DND-41 (cell line): ENCODE measurements at regions not wholly inside any gene's neighbourhood (a gene's known extent, or its start where the extent isn't known, plus 50 kb on each side); places are given as distances from the start of the nearest gene placed in this dataset.

Source experiments
- ATAC-seq: fragments of 200-7000 bp; cut with Tn5 transposase; 3 replicates; pipeline ENCODE4 v1.9.1; 2021; ENCODE audit warnings: low read depth; ENCODE audit not compliant: insufficient read depth
- DNase-seq: peaks from one replicate; pipeline ENCODE4 v3.0.0-alpha.2; 2020
- H2AFZ ChIP-seq: 2 replicates; pipeline ENCODE4 v1.6.0; 2012; ENCODE audit warnings: low read depth, low read length
- H3K27ac ChIP-seq: 2 replicates; pipeline ENCODE4 v1.5.1; 2012; ENCODE audit warnings: low read length, inconsistent platforms
- H3K27me3 ChIP-seq: fragments of 200-600 bp; sonication (generic); 2 replicates; pipeline ENCODE4 v1.6.0; 2012; ENCODE audit warnings: low read length, mild to moderate bottlenecking, inconsistent platforms; ENCODE audit not compliant: insufficient read depth, poor library complexity
- H3K36me3 ChIP-seq: 2 replicates; pipeline ENCODE4 v1.5.1; 2012; ENCODE audit warnings: low read length, inconsistent platforms; ENCODE audit not compliant: insufficient read depth
- H3K4me1 ChIP-seq: 2 replicates; pipeline ENCODE4 v1.5.1; 2012; ENCODE audit warnings: mild to moderate bottlenecking, low read length; ENCODE audit not compliant: insufficient read depth
- H3K4me2 ChIP-seq: 2 replicates; pipeline ENCODE4 v1.6.0; 2012; ENCODE audit warnings: mild to moderate bottlenecking, moderate library complexity, low read length, inconsistent platforms; ENCODE audit not compliant: insufficient read depth
- H3K4me3 ChIP-seq, 2 experiments: fragments of 200-600 bp in 1 of 2; shearing (Covaris generic) in 1 of 2; 2 replicates each; pipeline ENCODE4 v1.5.1; 2012 to 2016; ENCODE audit warnings: inconsistent platforms in 2 of 2, low read length in 2 of 2, mild to moderate bottlenecking in 2 of 2, low read depth in 1 of 2, moderate library complexity in 1 of 2
- H3K79me2 ChIP-seq: 2 replicates; pipeline ENCODE4 v1.6.0; 2012; ENCODE audit warnings: low read length, inconsistent platforms; ENCODE audit not compliant: insufficient read depth
- H3K9ac ChIP-seq: 2 replicates; pipeline ENCODE4 v1.6.0; 2012; ENCODE audit warnings: low read depth, mild to moderate bottlenecking, inconsistent platforms, low read length, moderate library complexity
- H3K9me3 ChIP-seq: 2 replicates; pipeline ENCODE4 v1.5.1; 2012; ENCODE audit warnings: low read length, moderate library complexity, mild to moderate bottlenecking, inconsistent platforms; ENCODE audit not compliant: insufficient read depth, severe bottlenecking
- H4K20me1 ChIP-seq: 2 replicates; pipeline ENCODE4 v1.6.0; 2012; ENCODE audit warnings: low read length; ENCODE audit not compliant: insufficient read depth
- CTCF ChIP-seq: IDR thresholded peaks from 2 replicates; pipeline ENCODE4 v1.5.1; 2012; ENCODE audit warnings: borderline replicate concordance, low read length, moderate library complexity, mild to moderate bottlenecking; ENCODE audit not compliant: poor library complexity, severe bottlenecking; ENCODE audit errors: extremely low read depth
- EZH2 ChIP-seq: IDR thresholded peaks from 3 replicates; pipeline ENCODE4 v1.6.1; 2012; ENCODE audit warnings: borderline replicate concordance, low read depth, mild to moderate bottlenecking, moderate library complexity, low read length, inconsistent platforms; ENCODE audit not compliant: severe bottlenecking

- Histone ChIP-seq H3K79me2 (no peaks in the 10 kb centered on the region), H3K4me2 (no peak overlapping the region), H3K36me3 (no peaks in the 10 kb centered on the region), H3K9me3 (peaks cover 21% of the 10 kb centered on the region), H2AFZ (no peak overlapping the region), H3K9ac (no peak overlapping the region), H3K4me3 (no peak overlapping the region), H3K27me3 (no peaks in the 10 kb centered on the region), H4K20me1 (no peaks in the 10 kb centered on the region), H3K27ac (no peak overlapping the region), H3K4me1 (no peaks in the 10 kb centered on the region)
- no peak for DNase-seq
- no peak for ATAC-seq
- TF ChIP-seq EZH2 (no peak), CTCF (no peak)
Observed at GRCh38 chr2:237150186-237150585, 64.5 kb downstream of the COPS8 start.

- DNase-seq, result no peak
- H3K36me3 ChIP-seq, result no peaks in the 10 kb centered on the region
- H3K4me2 ChIP-seq, result no peak overlapping the region
Observed at GRCh38 chr2:237150831-237151375, 65.2 kb downstream of the COPS8 start.

GRCh38 chr2:237152361-237152760 is 66.7 kb downstream of the COPS8 start:
- Histone ChIP-seq H2AFZ (no peak overlapping the region), H3K9me3 (peaks cover 8% of the 10 kb centered on the region), H3K4me2 (no peak overlapping the region), H3K27ac (no peak overlapping the region), H3K9ac (no peak overlapping the region), H3K27me3 (peaks cover 2% of the 10 kb centered on the region), H3K36me3 (no peaks in the 10 kb centered on the region), H4K20me1 (no peaks in the 10 kb centered on the region), H3K79me2 (no peaks in the 10 kb centered on the region), H3K4me1 (no peaks in the 10 kb centered on the region), H3K4me3 (no peak overlapping the region)
- ATAC-seq (no peak), DNase-seq (no peak)
- no peak for TF ChIP-seq CTCF
- TF ChIP-seq EZH2, result no peak

More at GRCh38 chr2:237150831-237151375, 65.2 kb downstream of the COPS8 start:
- no peak for TF ChIP-seq EZH2
- no peak for TF ChIP-seq CTCF
- Histone ChIP-seq H3K4me1 (no peaks in the 10 kb centered on the region), H3K9me3 (peaks cover 21% of the 10 kb centered on the region), H3K9ac (no peak overlapping the region), H3K79me2 (no peaks in the 10 kb centered on the region), H3K27me3 (no peaks in the 10 kb centered on the region), H2AFZ (no peak overlapping the region), H3K4me3 (no peak overlapping the region), H3K27ac (no peak overlapping the region), H4K20me1 (no peaks in the 10 kb centered on the region)
- ATAC-seq, result no peak

- no peak for ATAC-seq
- Histone ChIP-seq H3K36me3 (no peaks in the 10 kb centered on the region), H3K4me1 (no peaks in the 10 kb centered on the region), H3K79me2 (no peaks in the 10 kb centered on the region), H2AFZ (no peak overlapping the region), H3K27me3 (peaks cover 2% of the 10 kb centered on the region), H4K20me1 (no peaks in the 10 kb centered on the region), H3K9ac (no peak overlapping the region), H3K9me3 (peaks cover 1% of the 10 kb centered on the region), H3K4me3 (no peak overlapping the region), H3K27ac (no peak overlapping the region), H3K4me2 (no peak overlapping the region)
- no peak for TF ChIP-seq CTCF
- TF ChIP-seq EZH2, result no peak
- no peak for DNase-seq
Observed at GRCh38 chr2:237153181-237153580, 67.5 kb downstream of the COPS8 start.
